ENCODE measurements at regions not wholly inside any gene's neighbourhood (a gene's known extent, or its start where the extent isn't known, plus 50 kb on each side); places are given as distances from the start of the nearest gene placed in this dataset.

GRCh38 chr15:69601711-69602504, 149.3 kb downstream of the RPLP1 start:
- Mint-ChIP-seq H3K27me3 (peaks cover 52% of the 10 kb centered on the region), H3K27ac (no peak overlapping the region), H3K9me3 (no peaks in the 10 kb centered on the region), H3K36me3 (no peaks in the 10 kb centered on the region), H3K4me3 (no peak overlapping the region), H3K4me1 (peaks cover 7% of the 10 kb centered on the region)
- DNase-seq: no peak
- CTCF ChIA-PET: no interaction called here

GRCh38 chr15:69602921-69603320, 150.3 kb downstream of the RPLP1 start:
- H3K4me3 Mint-ChIP-seq: no peak overlapping the region
- H3K27ac Mint-ChIP-seq: no peak overlapping the region
- CTCF ChIA-PET: interaction anchor here (0.9 kb wide), 1 partner anchor 13 kb away, joined by 3 read pairs; no protein-coding TSS in a partner anchor
- H3K36me3 Mint-ChIP-seq: no peaks in the 10 kb centered on the region
- DNase-seq: no peak
- H3K27me3 Mint-ChIP-seq: peaks cover 51% of the 10 kb centered on the region
- peaks cover 7% of the 10 kb centered on the region for H3K4me1 Mint-ChIP-seq
- H3K9me3 Mint-ChIP-seq: no peaks in the 10 kb centered on the region

- Mint-ChIP-seq H3K27me3 (peaks cover 52% of the 10 kb centered on the region), H3K36me3 (no peaks in the 10 kb centered on the region), H3K4me1 (peaks cover 7% of the 10 kb centered on the region), H3K27ac (no peak overlapping the region), H3K9me3 (no peaks in the 10 kb centered on the region), H3K4me3 (no peak overlapping the region)
- CTCF ChIA-PET: interaction anchor here (0.8 to 0.9 kb wide), 2 partner anchors 14 to 121 kb away, joined by 3 read pairs; no protein-coding TSS in a partner anchor
- DNase-seq: no peak
These were observed 150.9 kb downstream of the RPLP1 start for GRCh38 chr15:69603369-69604071.

- Mint-ChIP-seq H3K36me3 (no peaks in the 10 kb centered on the region), H3K4me1 (peaks cover 7% of the 10 kb centered on the region), H3K27ac (no peak overlapping the region), H3K27me3 (peaks cover 48% of the 10 kb centered on the region), H3K9me3 (no peaks in the 10 kb centered on the region), H3K4me3 (no peak overlapping the region)
- CTCF ChIA-PET: interaction anchor here (0.8 kb wide), 1 partner anchor 120 kb away, joined by 3 read pairs; no protein-coding TSS in a partner anchor
- DNase-seq: no peak
These were observed 151.4 kb downstream of the RPLP1 start for GRCh38 chr15:69604072-69604411.

GRCh38 chr15:69606144-69606543, 153.5 kb downstream of the RPLP1 start:
- Mint-ChIP-seq H3K4me1 (peaks cover 7% of the 10 kb centered on the region), H3K36me3 (no peaks in the 10 kb centered on the region), H3K27me3 (peaks cover 33% of the 10 kb centered on the region), H3K27ac (no peak overlapping the region), H3K9me3 (no peaks in the 10 kb centered on the region), H3K4me3 (no peak overlapping the region)
- no peak for DNase-seq
- CTCF ChIA-PET: interaction anchor here (0.8 kb wide), 1 partner anchor 160 kb away, joined by 3 read pairs; no protein-coding TSS in a partner anchor

- Mint-ChIP-seq H3K36me3 (no peaks in the 10 kb centered on the region), H3K4me1 (peaks cover 7% of the 10 kb centered on the region), H3K4me3 (no peak overlapping the region), H3K27me3 (peaks cover 32% of the 10 kb centered on the region), H3K9me3 (no peaks in the 10 kb centered on the region), H3K27ac (no peak overlapping the region)
- CTCF ChIA-PET: interaction anchor here (0.8 kb wide), 1 partner anchor 159 kb away, joined by 3 read pairs; no protein-coding TSS in a partner anchor
- DNase-seq: no peak
These were observed 154.4 kb downstream of the RPLP1 start for GRCh38 chr15:69606921-69607500.

- peaks cover 7% of the 10 kb centered on the region for H3K4me1 Mint-ChIP-seq
- H3K27ac Mint-ChIP-seq: no peak overlapping the region
These were observed 156.0 kb downstream of the RPLP1 start for GRCh38 chr15:69608661-69609060.

GRCh38 chr15:69609176-69609575, 156.6 kb downstream of the RPLP1 start:
- Mint-ChIP-seq H3K36me3 (no peaks in the 10 kb centered on the region), H3K9me3 (no peaks in the 10 kb centered on the region), H3K27me3 (peaks cover 21% of the 10 kb centered on the region), H3K4me1 (peaks cover 7% of the 10 kb centered on the region), H3K4me3 (no peak overlapping the region), H3K27ac (no peak overlapping the region)
- CTCF ChIA-PET: no interaction called here
- DNase-seq: no peak

More at GRCh38 chr15:69608661-69609060, 156.0 kb downstream of the RPLP1 start:
- Mint-ChIP-seq H3K9me3 (no peaks in the 10 kb centered on the region), H3K36me3 (no peaks in the 10 kb centered on the region), H3K4me3 (no peak overlapping the region), H3K27me3 (peaks cover 21% of the 10 kb centered on the region)
- CTCF ChIA-PET: no interaction called here
- no peak for DNase-seq

- Mint-ChIP-seq H3K27ac (no peak overlapping the region), H3K9me3 (no peaks in the 10 kb centered on the region), H3K27me3 (peaks cover 23% of the 10 kb centered on the region), H3K4me1 (peaks cover 7% of the 10 kb centered on the region), H3K4me3 (no peak overlapping the region), H3K36me3 (no peaks in the 10 kb centered on the region)
- CTCF ChIA-PET: no interaction called here
- DNase-seq: no peak
These were observed 157.2 kb downstream of the RPLP1 start for GRCh38 chr15:69609776-69610175.

GRCh38 chr15:69610277-69610676, 157.7 kb downstream of the RPLP1 start:
- CTCF ChIA-PET: no interaction called here
- Mint-ChIP-seq H3K27ac (no peak overlapping the region), H3K9me3 (no peaks in the 10 kb centered on the region), H3K36me3 (no peaks in the 10 kb centered on the region), H3K4me1 (peaks cover 7% of the 10 kb centered on the region), H3K27me3 (peaks cover 28% of the 10 kb centered on the region), H3K4me3 (no peak overlapping the region)
- DNase-seq: no peak

- CTCF ChIA-PET: no interaction called here
- Mint-ChIP-seq H3K4me3 (no peak overlapping the region), H3K27me3 (peaks cover 32% of the 10 kb centered on the region), H3K9me3 (no peaks in the 10 kb centered on the region), H3K27ac (no peak overlapping the region), H3K4me1 (peaks cover 5% of the 10 kb centered on the region), H3K36me3 (no peaks in the 10 kb centered on the region)
- DNase-seq: no peak
These were observed 158.2 kb downstream of the RPLP1 start for GRCh38 chr15:69610858-69611257.

GRCh38 chr15:69612112-69612511, 159.5 kb downstream of the RPLP1 start:
- DNase-seq: no peak
- H3K27ac Mint-ChIP-seq: no peak overlapping the region
- H3K27me3 Mint-ChIP-seq: peaks cover 31% of the 10 kb centered on the region
- no peaks in the 10 kb centered on the region for H3K36me3 Mint-ChIP-seq
- no peaks in the 10 kb centered on the region for H3K9me3 Mint-ChIP-seq
- CTCF ChIA-PET: no interaction called here
- H3K4me1 Mint-ChIP-seq: no peaks in the 10 kb centered on the region
- H3K4me3 Mint-ChIP-seq: no peak overlapping the region

- H3K36me3 Mint-ChIP-seq: no peaks in the 10 kb centered on the region
- no peaks in the 10 kb centered on the region for H3K4me1 Mint-ChIP-seq
- no peak overlapping the region for H3K4me3 Mint-ChIP-seq
- peaks cover under 1% of the 10 kb centered on the region for H3K9me3 Mint-ChIP-seq
- H3K27ac Mint-ChIP-seq: no peak overlapping the region
- no peak for DNase-seq
- CTCF ChIA-PET: no interaction called here
- H3K27me3 Mint-ChIP-seq: peaks cover 23% of the 10 kb centered on the region
These were observed 160.6 kb downstream of the RPLP1 start for GRCh38 chr15:69613182-69613581.

- no peaks in the 10 kb centered on the region for H3K36me3 Mint-ChIP-seq
- H3K4me3 Mint-ChIP-seq: no peak overlapping the region
- no peak for DNase-seq
- CTCF ChIA-PET: no interaction called here
- H3K4me1 Mint-ChIP-seq: no peaks in the 10 kb centered on the region
- no peak overlapping the region for H3K27ac Mint-ChIP-seq
- peaks cover 1% of the 10 kb centered on the region for H3K9me3 Mint-ChIP-seq
- H3K27me3 Mint-ChIP-seq: peaks cover 26% of the 10 kb centered on the region
These were observed 161.4 kb downstream of the RPLP1 start for GRCh38 chr15:69613988-69614387.
